IMR-90 (cell line): ENCODE measurements at regions not wholly inside any gene's neighbourhood (a gene's known extent, or its start where the extent isn't known, plus 50 kb on each side); places are given as distances from the start of the nearest gene placed in this dataset.

Experiments used
- BHLHE40 ChIP-seq: fragments of 150-350 bp; IDR thresholded peaks from 2 replicates; pipeline ENCODE4 v1.6.1; 2016; ENCODE audit warnings: mild to moderate bottlenecking, low read depth, low read length
- CEBPB ChIP-seq: IDR thresholded peaks from 2 replicates; pipeline ENCODE4 v1.6.1; 2012; ENCODE audit warnings: low read depth, low read length, improper control_type of control experiment
- MAFK ChIP-seq: IDR thresholded peaks from 2 replicates; pipeline ENCODE4 v1.6.1; 2012; ENCODE audit warnings: low read depth, low read length, improper control_type of control experiment
- MXI1 ChIP-seq: IDR thresholded peaks from 2 replicates; pipeline ENCODE4 v1.6.1; 2012; ENCODE audit warnings: low read depth, mild to moderate bottlenecking, low read length, moderate library complexity, borderline replicate concordance
- POLR2A ChIP-seq: IDR thresholded peaks from 2 replicates; pipeline ENCODE4 v1.6.1; 2012; ENCODE audit warnings: mild to moderate bottlenecking, low read depth, low read length
- RAD21 ChIP-seq: IDR thresholded peaks from 2 replicates; pipeline ENCODE4 v1.6.1; 2012; ENCODE audit warnings: low read length, improper control_type of control experiment
- RCOR1 ChIP-seq: IDR thresholded peaks from 2 replicates; pipeline ENCODE4 v1.6.1; 2012; ENCODE audit warnings: mild to moderate bottlenecking, low read length, improper control_type of control experiment; ENCODE audit not compliant: insufficient replicate concordance
- SMC3 ChIP-seq: fragments of 150-350 bp; IDR thresholded peaks from 2 replicates; pipeline ENCODE4 v1.6.1; 2016; ENCODE audit warnings: low read depth, mild to moderate bottlenecking, antibody characterized with exemption, low read length, moderate library complexity
- TF ChIP-seq, protein P1 (sequence below): conservative IDR thresholded peaks from 2 replicates; pipeline ENCODE4 v1.5.1; 2012; ENCODE audit warnings: mild to moderate bottlenecking, low read depth, low read length, improper control_type of control experiment
- TF ChIP-seq, protein P2 (sequence below): fragments of 150-350 bp; IDR thresholded peaks from 2 replicates; pipeline ENCODE4 v1.6.1; 2017; ENCODE audit warnings: mild to moderate bottlenecking, antibody characterized with exemption, low read length, low read depth

DNA sequence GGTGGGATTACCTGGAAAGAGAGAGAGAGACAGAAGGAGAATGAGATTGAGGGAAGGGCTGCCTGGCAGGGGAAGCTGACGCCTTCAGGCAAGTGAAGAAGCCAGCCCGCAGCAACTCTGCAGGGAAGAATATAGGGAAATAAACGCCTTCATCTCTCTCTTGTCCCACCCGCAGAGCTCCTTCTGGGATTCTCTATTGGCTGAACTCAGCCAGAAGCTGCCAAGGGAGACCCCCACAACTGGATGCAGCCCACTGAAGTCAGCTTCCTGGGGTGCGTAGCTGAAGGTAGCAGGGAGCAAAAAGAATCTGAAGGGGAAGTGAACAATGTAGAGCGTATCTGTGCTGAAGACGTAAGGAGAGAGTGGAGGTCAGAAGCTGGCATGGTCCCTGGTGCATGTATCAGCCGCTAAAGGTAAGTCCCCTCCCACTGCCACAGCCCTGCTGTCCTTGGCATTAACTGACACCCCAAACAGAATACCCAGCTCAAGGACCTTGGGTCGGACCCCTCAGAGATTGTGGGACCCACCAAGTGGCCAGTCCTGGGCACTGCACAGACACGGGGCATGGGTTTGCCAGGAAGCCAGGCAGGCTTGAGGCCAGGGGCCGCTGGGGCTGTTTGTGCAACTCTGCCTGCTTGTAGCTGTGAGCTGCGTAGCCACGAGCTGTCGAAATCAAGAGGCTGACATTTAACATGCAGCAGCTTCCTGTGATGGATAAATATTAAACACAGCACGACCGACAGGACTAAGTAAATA, 469.9 kb downstream of the MN1 start:
- TF ChIP-seq SMC3 (peak; percentile 30), RAD21 (peak; percentile 53), MAFK (no peak), POLR2A (no peak), BHLHE40 (no peak), CEBPB (peak; percentile 37; the same call in 1 of the 2 replicates), MXI1 (no peak), RCOR1 (no peak)
- TF ChIP-seq, protein P1, sequence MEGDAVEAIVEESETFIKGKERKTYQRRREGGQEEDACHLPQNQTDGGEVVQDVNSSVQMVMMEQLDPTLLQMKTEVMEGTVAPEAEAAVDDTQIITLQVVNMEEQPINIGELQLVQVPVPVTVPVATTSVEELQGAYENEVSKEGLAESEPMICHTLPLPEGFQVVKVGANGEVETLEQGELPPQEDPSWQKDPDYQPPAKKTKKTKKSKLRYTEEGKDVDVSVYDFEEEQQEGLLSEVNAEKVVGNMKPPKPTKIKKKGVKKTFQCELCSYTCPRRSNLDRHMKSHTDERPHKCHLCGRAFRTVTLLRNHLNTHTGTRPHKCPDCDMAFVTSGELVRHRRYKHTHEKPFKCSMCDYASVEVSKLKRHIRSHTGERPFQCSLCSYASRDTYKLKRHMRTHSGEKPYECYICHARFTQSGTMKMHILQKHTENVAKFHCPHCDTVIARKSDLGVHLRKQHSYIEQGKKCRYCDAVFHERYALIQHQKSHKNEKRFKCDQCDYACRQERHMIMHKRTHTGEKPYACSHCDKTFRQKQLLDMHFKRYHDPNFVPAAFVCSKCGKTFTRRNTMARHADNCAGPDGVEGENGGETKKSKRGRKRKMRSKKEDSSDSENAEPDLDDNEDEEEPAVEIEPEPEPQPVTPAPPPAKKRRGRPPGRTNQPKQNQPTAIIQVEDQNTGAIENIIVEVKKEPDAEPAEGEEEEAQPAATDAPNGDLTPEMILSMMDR, result peak; percentile 43
- TF ChIP-seq, protein P2, sequence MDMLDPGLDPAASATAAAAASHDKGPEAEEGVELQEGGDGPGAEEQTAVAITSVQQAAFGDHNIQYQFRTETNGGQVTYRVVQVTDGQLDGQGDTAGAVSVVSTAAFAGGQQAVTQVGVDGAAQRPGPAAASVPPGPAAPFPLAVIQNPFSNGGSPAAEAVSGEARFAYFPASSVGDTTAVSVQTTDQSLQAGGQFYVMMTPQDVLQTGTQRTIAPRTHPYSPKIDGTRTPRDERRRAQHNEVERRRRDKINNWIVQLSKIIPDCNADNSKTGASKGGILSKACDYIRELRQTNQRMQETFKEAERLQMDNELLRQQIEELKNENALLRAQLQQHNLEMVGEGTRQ, result no peak
